ENCODE measurements at regions not wholly inside any gene's neighbourhood (a gene's known extent, or its start where the extent isn't known, plus 50 kb on each side); places are given as distances from the start of the nearest gene placed in this dataset.

- DNase-seq, result no peak
Observed at GRCh38 chr4:65839164-65839931, 169.1 kb upstream of the EPHA5 start.

GRCh38 chr4:65834707-65835106 lies 164.4 kb upstream of the EPHA5 start:
- DNase-seq, result no peak

GRCh38 chr4:65831828-65832227 lies 161.5 kb upstream of the EPHA5 start:
- DNase-seq, result no peak

- no peak for DNase-seq
Observed at GRCh38 chr4:65825116-65825753, 154.9 kb upstream of the EPHA5 start.

- no peak for DNase-seq
Observed at GRCh38 chr4:65819192-65819591, 148.9 kb upstream of the EPHA5 start.

GRCh38 chr4:65805936-65806335 lies 135.6 kb upstream of the EPHA5 start:
- no peak for DNase-seq

GRCh38 chr4:65799513-65799912 lies 129.2 kb upstream of the EPHA5 start:
- no peak for DNase-seq

- DNase-seq, result no peak
Observed at GRCh38 chr4:65798498-65799127, 128.3 kb upstream of the EPHA5 start.

- no peak for DNase-seq
Observed at GRCh38 chr4:65791812-65792308, 121.6 kb upstream of the EPHA5 start.

- no peak for DNase-seq
Observed at GRCh38 chr4:65791111-65791811, 121.0 kb upstream of the EPHA5 start.

- DNase-seq, result no peak
Observed at GRCh38 chr4:65789805-65790204, 119.5 kb upstream of the EPHA5 start.

- no peak for DNase-seq
Observed at GRCh38 chr4:65789341-65789740, 119.1 kb upstream of the EPHA5 start.

GRCh38 chr4:65777270-65777669 lies 107.0 kb upstream of the EPHA5 start:
- no peak for DNase-seq

GRCh38 chr4:65773636-65774035 lies 103.3 kb upstream of the EPHA5 start:
- no peak for DNase-seq

- no peak for DNase-seq
Observed at GRCh38 chr4:65747386-65747785, 77.1 kb upstream of the EPHA5 start.

- no peak for DNase-seq
Observed at GRCh38 chr4:65738134-65738533, 67.8 kb upstream of the EPHA5 start.

- no peak for DNase-seq
Observed at GRCh38 chr4:65737672-65738071, 67.4 kb upstream of the EPHA5 start.

- no peak for DNase-seq
Observed at GRCh38 chr4:65724973-65725372, 54.7 kb upstream of the EPHA5 start.
